ENCODE measurements at regions not wholly inside any gene's neighbourhood (a gene's known extent, or its start where the extent isn't known, plus 50 kb on each side); places are given as distances from the start of the nearest gene placed in this dataset.

DNA sequence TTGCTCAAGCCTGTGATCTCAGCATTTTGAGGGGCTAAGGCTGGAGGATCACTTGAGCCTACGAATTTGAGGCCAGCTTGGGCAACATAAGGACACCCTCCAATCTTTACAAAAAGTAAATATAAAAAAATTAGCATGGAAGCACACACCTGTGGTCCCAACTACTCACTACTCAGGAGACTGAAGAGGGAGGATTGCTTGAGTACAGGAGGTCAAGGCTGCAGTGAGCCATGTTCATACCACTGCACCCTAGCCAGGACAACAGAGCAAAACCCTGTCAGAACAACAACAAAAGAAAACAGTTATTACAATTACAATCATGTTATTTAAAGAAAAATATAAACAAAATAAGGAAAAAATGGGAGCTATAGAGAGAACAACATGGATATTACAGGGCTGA, 82.5 kb upstream of the TNFAIP3 start:
- Histone ChIP-seq H3K4me1 (ENCODE audit: insufficient read depth, low read length) (no peaks in the 10 kb centered on the region; the same call in 1 of the 2 replicates), H3T11ph (ENCODE audit: low read length) (no peak overlapping the region), H3K79me2 (ENCODE audit: insufficient read depth, low read length) (no peaks in the 10 kb centered on the region), H3K27ac (ENCODE audit: insufficient read length, low read depth, low read length) (no peak overlapping the region), H2BK12ac (ENCODE audit: insufficient read length, low read depth, low read length) (no peak overlapping the region), H4K8ac (replicated peaks; ENCODE audit: insufficient read length, low read depth, low read length) (no peak overlapping the region), H3K18ac (ENCODE audit: insufficient read length, low read depth, low read length) (no peak overlapping the region), H3K9me3 (ENCODE audit: control insufficient read depth, low read depth, low read length) (no peaks in the 10 kb centered on the region), H3K23me2 (ENCODE audit: insufficient read length, low read depth, low read length, poor library complexity, severe bottlenecking) (no peaks in the 10 kb centered on the region), H2AFZ (ENCODE audit: low read length) (no peak overlapping the region), H3K9ac (ENCODE audit: extremely low read depth, insufficient read length, low read length) (no peak overlapping the region), H2BK20ac (ENCODE audit: low read depth, low read length, poor library complexity, severe bottlenecking) (no peak overlapping the region), H2BK5ac (ENCODE audit: insufficient read length, low read length) (no peak overlapping the region), H4K20me1 (ENCODE audit: control insufficient read depth, insufficient read depth, insufficient read length) (no peaks in the 10 kb centered on the region), H3K4me2 (ENCODE audit: insufficient read depth, insufficient read length, low read length) (no peak overlapping the region), H2AK5ac (ENCODE audit: insufficient read length, low read length) (no peak overlapping the region), H3K56ac (ENCODE audit: insufficient read length, low read depth, low read length) (no peak overlapping the region), H3K79me1 (ENCODE audit: insufficient read depth, low read depth, low read length, poor library complexity, severe bottlenecking) (no peaks in the 10 kb centered on the region), H3K4ac (ENCODE audit: low read depth, low read length) (no peak overlapping the region), H2BK15ac (ENCODE audit: low read depth, low read length) (no peak overlapping the region), H3K27me3 (ENCODE audit: insufficient read depth, low read length) (no peaks in the 10 kb centered on the region), H4K91ac (ENCODE audit: insufficient read length, low read depth, low read length) (no peak overlapping the region), H3K14ac (ENCODE audit: insufficient read depth, low read length) (no peak overlapping the region), H3K23ac (ENCODE audit: insufficient read length, low read depth, low read length) (no peak overlapping the region), H4K5ac (ENCODE audit: insufficient read length, low read depth, low read length) (no peak overlapping the region), H2BK120ac (ENCODE audit: low read depth, low read length, poor library complexity, severe bottlenecking) (no peak overlapping the region)
- Mint-ChIP-seq H3K4me1 (peaks cover 2 to 7% of the 10 kb centered on the region in 2 experiments), H3K4me3 (no peak overlapping the region), H3K27me3 (ENCODE audit: low read depth) (no peaks in the 10 kb centered on the region), H3K9me3 (peaks cover 0 to 4% of the 10 kb centered on the region in 2 experiments; a peak in 2 of 5 replicates), H3K36me3 (ENCODE audit: insufficient read depth in 1 of 3, low read depth in 3 of 3) (peaks cover 0 to 4% (median 0%) of the 10 kb centered on the region in 3 experiments; a peak in 1 of 7 replicates), H3K27ac (no peak overlapping the region)
- TF ChIP-seq, protein P1, sequence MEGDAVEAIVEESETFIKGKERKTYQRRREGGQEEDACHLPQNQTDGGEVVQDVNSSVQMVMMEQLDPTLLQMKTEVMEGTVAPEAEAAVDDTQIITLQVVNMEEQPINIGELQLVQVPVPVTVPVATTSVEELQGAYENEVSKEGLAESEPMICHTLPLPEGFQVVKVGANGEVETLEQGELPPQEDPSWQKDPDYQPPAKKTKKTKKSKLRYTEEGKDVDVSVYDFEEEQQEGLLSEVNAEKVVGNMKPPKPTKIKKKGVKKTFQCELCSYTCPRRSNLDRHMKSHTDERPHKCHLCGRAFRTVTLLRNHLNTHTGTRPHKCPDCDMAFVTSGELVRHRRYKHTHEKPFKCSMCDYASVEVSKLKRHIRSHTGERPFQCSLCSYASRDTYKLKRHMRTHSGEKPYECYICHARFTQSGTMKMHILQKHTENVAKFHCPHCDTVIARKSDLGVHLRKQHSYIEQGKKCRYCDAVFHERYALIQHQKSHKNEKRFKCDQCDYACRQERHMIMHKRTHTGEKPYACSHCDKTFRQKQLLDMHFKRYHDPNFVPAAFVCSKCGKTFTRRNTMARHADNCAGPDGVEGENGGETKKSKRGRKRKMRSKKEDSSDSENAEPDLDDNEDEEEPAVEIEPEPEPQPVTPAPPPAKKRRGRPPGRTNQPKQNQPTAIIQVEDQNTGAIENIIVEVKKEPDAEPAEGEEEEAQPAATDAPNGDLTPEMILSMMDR (conservative IDR thresholded peaks at IDR 0.05): no peak
- no peak for DNase-seq
- WGBS (ENCODE audit: extremely low coverage, insufficient read length, low lambda C conversion rate): no CpG with 5 or more reads among the region's 1 CpG

All from H9 (cell line).